Jurkat, Clone E6-1 (cell line): ENCODE measurements at regions not wholly inside any gene's neighbourhood (a gene's known extent, or its start where the extent isn't known, plus 50 kb on each side); places are given as distances from the start of the nearest gene placed in this dataset.

Source experiments
- DNase-seq: peaks from one replicate; pipeline ENCODE4 v3.0.0-alpha.2; 2011; ENCODE audit warnings: low read depth, low spot score
- H3K4me3 ChIP-seq: 2 replicates; pipeline ENCODE4 v1.5.1; 2011; ENCODE audit warnings: mild to moderate bottlenecking, low read length, control low read depth, moderate library complexity

- H3K4me3 ChIP-seq, result no peak overlapping the region
- no peak for DNase-seq
These were observed 55.0 kb upstream of the DTNA start for GRCh38 chr18:34655131-34655530.

GRCh38 chr18:34657860-34658500 lies 52.1 kb upstream of the DTNA start:
- H3K4me3 ChIP-seq, result no peak overlapping the region
- no peak for DNase-seq

- H3K4me3 ChIP-seq, result no peak overlapping the region
These were observed 50.2 kb upstream of the DTNA start for GRCh38 chr18:34659579-34660517.

More at GRCh38 chr18:34659579-34660517, 50.2 kb upstream of the DTNA start:
- no peak for DNase-seq
